ENCODE measurements at regions not wholly inside any gene's neighbourhood (a gene's known extent, or its start where the extent isn't known, plus 50 kb on each side); places are given as distances from the start of the nearest gene placed in this dataset.

GRCh38 chr6:144400321-144400720 is 115.2 kb downstream of the UTRN start:
- H3K4me1 Mint-ChIP-seq = peaks cover 19% of the 10 kb centered on the region
- H4K20me1 ChIP-seq (replicated peaks; ENCODE audit: insufficient read depth) = no peaks in the 10 kb centered on the region
- no peak overlapping the region for H3K27ac ChIP-seq (ENCODE audit: low read depth)
- no peak overlapping the region for H3K4me2 ChIP-seq
- no peaks in the 10 kb centered on the region for H3K27me3 Mint-ChIP-seq (ENCODE audit: insufficient read depth, low read depth, poor library complexity)
- H3K79me2 ChIP-seq (replicated peaks; ENCODE audit: insufficient read depth) = peaks cover 25% of the 10 kb centered on the region; the same call in 1 of the 2 replicates
- DNase-seq (ENCODE audit: low spot score) = no peak
- no peak for ATAC-seq
- no peak overlapping the region for H3K4me3 Mint-ChIP-seq
- no peak overlapping the region for H3K27ac Mint-ChIP-seq
- H3K4me3 ChIP-seq = no peak overlapping the region
- H3K9me2 ChIP-seq (ENCODE audit: insufficient read depth) = no peaks in the 10 kb centered on the region; the same call in 1 of the 2 replicates
- H3K4me1 ChIP-seq (ENCODE audit: insufficient read depth) = peaks cover 8% of the 10 kb centered on the region
- no peaks in the 10 kb centered on the region for H3K36me3 ChIP-seq (ENCODE audit: insufficient read depth)
- TF ChIP-seq POLR2AphosphoS5 (IDR thresholded peaks at IDR 0.05; ENCODE audit: low read depth) (no peak), ZNF331 (CRISPR knock-in tag; IDR thresholded peaks at IDR 0.05; ENCODE audit: low read depth) (no peak), CREB1 (CRISPR knock-in tag; IDR thresholded peaks at IDR 0.05; ENCODE audit: low read depth) (no peak), EZH2phosphoT487 (IDR thresholded peaks at IDR 0.05; ENCODE audit: unreplicated experiment) (no peak), NANOG (IDR thresholded peaks at IDR 0.05; ENCODE audit: borderline replicate concordance) (no peak), EZH2 (IDR thresholded peaks at IDR 0.05; ENCODE audit: low read depth, unreplicated experiment) (no peak), JUNB (IDR thresholded peaks at IDR 0.05; ENCODE audit: unreplicated experiment) (no peak), STAT1 (IDR thresholded peaks at IDR 0.05; ENCODE audit: unreplicated experiment) (no peak)
- TF ChIP-seq, protein P1, sequence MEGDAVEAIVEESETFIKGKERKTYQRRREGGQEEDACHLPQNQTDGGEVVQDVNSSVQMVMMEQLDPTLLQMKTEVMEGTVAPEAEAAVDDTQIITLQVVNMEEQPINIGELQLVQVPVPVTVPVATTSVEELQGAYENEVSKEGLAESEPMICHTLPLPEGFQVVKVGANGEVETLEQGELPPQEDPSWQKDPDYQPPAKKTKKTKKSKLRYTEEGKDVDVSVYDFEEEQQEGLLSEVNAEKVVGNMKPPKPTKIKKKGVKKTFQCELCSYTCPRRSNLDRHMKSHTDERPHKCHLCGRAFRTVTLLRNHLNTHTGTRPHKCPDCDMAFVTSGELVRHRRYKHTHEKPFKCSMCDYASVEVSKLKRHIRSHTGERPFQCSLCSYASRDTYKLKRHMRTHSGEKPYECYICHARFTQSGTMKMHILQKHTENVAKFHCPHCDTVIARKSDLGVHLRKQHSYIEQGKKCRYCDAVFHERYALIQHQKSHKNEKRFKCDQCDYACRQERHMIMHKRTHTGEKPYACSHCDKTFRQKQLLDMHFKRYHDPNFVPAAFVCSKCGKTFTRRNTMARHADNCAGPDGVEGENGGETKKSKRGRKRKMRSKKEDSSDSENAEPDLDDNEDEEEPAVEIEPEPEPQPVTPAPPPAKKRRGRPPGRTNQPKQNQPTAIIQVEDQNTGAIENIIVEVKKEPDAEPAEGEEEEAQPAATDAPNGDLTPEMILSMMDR (conservative IDR thresholded peaks at IDR 0.05; ENCODE audit: low read depth in 2 of 2) = no peak
- TF ChIP-seq, protein P2, sequence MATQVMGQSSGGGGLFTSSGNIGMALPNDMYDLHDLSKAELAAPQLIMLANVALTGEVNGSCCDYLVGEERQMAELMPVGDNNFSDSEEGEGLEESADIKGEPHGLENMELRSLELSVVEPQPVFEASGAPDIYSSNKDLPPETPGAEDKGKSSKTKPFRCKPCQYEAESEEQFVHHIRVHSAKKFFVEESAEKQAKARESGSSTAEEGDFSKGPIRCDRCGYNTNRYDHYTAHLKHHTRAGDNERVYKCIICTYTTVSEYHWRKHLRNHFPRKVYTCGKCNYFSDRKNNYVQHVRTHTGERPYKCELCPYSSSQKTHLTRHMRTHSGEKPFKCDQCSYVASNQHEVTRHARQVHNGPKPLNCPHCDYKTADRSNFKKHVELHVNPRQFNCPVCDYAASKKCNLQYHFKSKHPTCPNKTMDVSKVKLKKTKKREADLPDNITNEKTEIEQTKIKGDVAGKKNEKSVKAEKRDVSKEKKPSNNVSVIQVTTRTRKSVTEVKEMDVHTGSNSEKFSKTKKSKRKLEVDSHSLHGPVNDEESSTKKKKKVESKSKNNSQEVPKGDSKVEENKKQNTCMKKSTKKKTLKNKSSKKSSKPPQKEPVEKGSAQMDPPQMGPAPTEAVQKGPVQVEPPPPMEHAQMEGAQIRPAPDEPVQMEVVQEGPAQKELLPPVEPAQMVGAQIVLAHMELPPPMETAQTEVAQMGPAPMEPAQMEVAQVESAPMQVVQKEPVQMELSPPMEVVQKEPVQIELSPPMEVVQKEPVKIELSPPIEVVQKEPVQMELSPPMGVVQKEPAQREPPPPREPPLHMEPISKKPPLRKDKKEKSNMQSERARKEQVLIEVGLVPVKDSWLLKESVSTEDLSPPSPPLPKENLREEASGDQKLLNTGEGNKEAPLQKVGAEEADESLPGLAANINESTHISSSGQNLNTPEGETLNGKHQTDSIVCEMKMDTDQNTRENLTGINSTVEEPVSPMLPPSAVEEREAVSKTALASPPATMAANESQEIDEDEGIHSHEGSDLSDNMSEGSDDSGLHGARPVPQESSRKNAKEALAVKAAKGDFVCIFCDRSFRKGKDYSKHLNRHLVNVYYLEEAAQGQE (IDR thresholded peaks at IDR 0.05; ENCODE audit: unreplicated experiment) = no peak
- H3K9me3 Mint-ChIP-seq = peaks cover 11% of the 10 kb centered on the region; the same call in 2 of the 3 replicates
- no peaks in the 10 kb centered on the region for H3K27me3 ChIP-seq (ENCODE audit: insufficient read depth)
- H2AFZ ChIP-seq = no peak overlapping the region
- H3F3A ChIP-seq (replicated peaks; ENCODE audit: low read depth) = no peaks in the 10 kb centered on the region
- peaks cover 19% of the 10 kb centered on the region for H3K36me3 Mint-ChIP-seq (ENCODE audit: low read depth)

Data from GM23338 (cell line).